Neural cell (in vitro differentiated cells): ENCODE measurements at regions not wholly inside any gene's neighbourhood (a gene's known extent, or its start where the extent isn't known, plus 50 kb on each side); places are given as distances from the start of the nearest gene placed in this dataset.

Source experiments
- H2AFZ ChIP-seq: fragments of 200-600, 300-800 bp; sonication (generic), shearing (Covaris generic); 2 replicates; pipeline ENCODE4 v1.6.0; 2014; ENCODE audit warnings: low read depth, mild to moderate bottlenecking, antibody characterized with exemption, low read length, moderate library complexity
- H3F3A ChIP-seq: fragments of 200-600 bp; shearing (Covaris generic); 2 replicates; pipeline ENCODE4 v1.6.1; 2016; ENCODE audit warnings: mild to moderate bottlenecking, moderate library complexity, mixed read lengths, antibody characterized with exemption, low read length; ENCODE audit not compliant: insufficient read depth, poor library complexity, severe bottlenecking
- H3K27ac ChIP-seq: fragments of 200-600, 300-800 bp; sonication (generic), shearing (Covaris generic); 2 replicates; pipeline ENCODE4 v1.5.1; 2014; ENCODE audit warnings: mild to moderate bottlenecking, low read length, moderate library complexity
- H3K27me3 ChIP-seq: fragments of 300-800, 200-600 bp; sonication (generic), shearing (Covaris generic); 2 replicates; pipeline ENCODE4 v1.6.0; 2014; ENCODE audit warnings: mild to moderate bottlenecking, low read depth, low read length, moderate library complexity; ENCODE audit not compliant: insufficient read depth
- H3K36me3 ChIP-seq: fragments of 300-800, 200-600 bp; sonication (generic), shearing (Covaris generic); 2 replicates; pipeline ENCODE4 v1.5.1; 2014; ENCODE audit warnings: mild to moderate bottlenecking, antibody characterized with exemption, low read length, moderate library complexity; ENCODE audit not compliant: insufficient read depth
- H3K4me2 ChIP-seq: fragments of 300-800, 200-600 bp; sonication (generic), shearing (Covaris generic); 2 replicates; pipeline ENCODE4 v1.6.0; 2014; ENCODE audit warnings: mild to moderate bottlenecking, low read length
- H3K4me3 ChIP-seq: fragments of 300-800, 200-600 bp; sonication (generic), shearing (Covaris generic); 2 replicates; pipeline ENCODE4 v1.5.1; 2014; ENCODE audit warnings: mild to moderate bottlenecking, low read length, moderate library complexity
- H3K79me2 ChIP-seq: fragments of 200-600 bp; shearing (Covaris generic); replicated peaks from 2 replicates; pipeline ENCODE4 v1.6.0; 2014; ENCODE audit warnings: mild to moderate bottlenecking, low read length, moderate library complexity; ENCODE audit not compliant: insufficient read depth
- H3K9ac ChIP-seq: fragments of 300-800, 200-600 bp; sonication (generic), shearing (Covaris generic); 2 replicates; pipeline ENCODE4 v1.6.1; 2016; ENCODE audit warnings: mild to moderate bottlenecking, low read length, mixed read lengths
- H3K9me2 ChIP-seq: fragments of 200-600 bp; shearing (Covaris generic); 2 replicates; pipeline ENCODE4 v1.6.1; 2016; ENCODE audit warnings: mild to moderate bottlenecking, low read length, mixed read lengths; ENCODE audit not compliant: insufficient read depth
- H3K9me3 ChIP-seq: fragments of 200-600, 300-800 bp; sonication (generic), shearing (Covaris generic); 2 replicates; pipeline ENCODE4 v1.6.1; 2016; ENCODE audit warnings: mild to moderate bottlenecking, mixed run types, low read length, moderate library complexity, mixed read lengths
- H4K20me1 ChIP-seq: fragments of 200-600 bp; shearing (Covaris generic); 2 replicates; pipeline ENCODE4 v1.6.1; 2016; ENCODE audit warnings: mild to moderate bottlenecking, mixed run types; ENCODE audit not compliant: insufficient read depth
- EP300 ChIP-seq: fragments of 450-650 bp; conservative IDR thresholded peaks from 2 replicates; pipeline ENCODE4 v1.6.1; 2014; ENCODE audit warnings: antibody characterized with exemption, mild to moderate bottlenecking, moderate library complexity; ENCODE audit not compliant: poor library complexity, severe bottlenecking
- EZH2 ChIP-seq: fragments of 200-600, 300-800 bp; shearing (Covaris generic), sonication (generic); IDR thresholded peaks from 2 replicates; pipeline ENCODE4 v1.6.1; 2014; ENCODE audit warnings: antibody characterized with exemption, low read length, borderline replicate concordance, mild to moderate bottlenecking; ENCODE audit not compliant: insufficient read depth, poor library complexity, severe bottlenecking
- MXI1 ChIP-seq: fragments of 450-650 bp; conservative IDR thresholded peaks from 2 replicates; pipeline ENCODE4 v1.6.1; 2014; ENCODE audit warnings: antibody characterized with exemption, mild to moderate bottlenecking; ENCODE audit not compliant: poor library complexity, severe bottlenecking
- POLR2AphosphoS5 ChIP-seq: IDR thresholded peaks from 2 replicates; pipeline ENCODE4 v1.6.1; 2012
- RAD21 ChIP-seq: fragments of 450-650 bp; conservative IDR thresholded peaks from 2 replicates; pipeline ENCODE4 v1.6.1; 2014; ENCODE audit warnings: antibody characterized with exemption, mild to moderate bottlenecking, moderate library complexity
- SMC3 ChIP-seq: fragments of 450-650 bp; conservative IDR thresholded peaks from 2 replicates; pipeline ENCODE4 v1.6.1; 2014; ENCODE audit warnings: antibody characterized with exemption, mild to moderate bottlenecking, moderate library complexity; ENCODE audit not compliant: poor library complexity
- TAF1 ChIP-seq: IDR thresholded peaks from 2 replicates; pipeline ENCODE4 v1.6.1; 2012; ENCODE audit warnings: low read depth
- TF ChIP-seq, protein P1 (sequence below): IDR thresholded peaks from 2 replicates; pipeline ENCODE4 v1.6.1; 2012; ENCODE audit warnings: borderline replicate concordance
- TF ChIP-seq, protein P2 (sequence below): fragments of 450-650 bp; IDR thresholded peaks from 2 replicates; pipeline ENCODE4 v1.5.1; 2014; ENCODE audit warnings: antibody characterized with exemption, mild to moderate bottlenecking, moderate library complexity; ENCODE audit not compliant: poor library complexity, severe bottlenecking

DNA sequence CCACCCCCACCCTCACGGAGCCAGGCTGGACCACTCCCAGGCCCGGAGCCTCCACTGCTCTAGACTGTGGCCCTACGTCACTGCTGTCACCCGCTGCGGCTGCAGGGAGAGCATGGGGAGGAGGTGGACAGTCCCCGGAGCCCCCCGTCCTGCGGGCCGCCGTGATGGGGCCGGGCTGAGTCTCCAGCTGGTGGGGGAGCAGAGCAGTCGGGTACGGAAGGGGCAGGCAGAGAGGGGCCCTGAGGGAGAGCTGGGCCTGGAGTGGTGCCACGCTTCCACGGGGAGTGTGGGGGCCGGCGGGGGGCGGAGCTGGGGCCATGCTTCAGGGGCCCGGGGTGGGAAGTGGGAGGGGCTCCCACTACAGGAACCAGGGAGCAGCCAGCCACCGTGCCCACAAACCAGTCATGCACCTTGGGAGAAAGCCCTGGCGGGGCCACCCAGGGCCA is 98.9 kb upstream of the KCNK1 start:
- H3K79me2 ChIP-seq = no peaks in the 10 kb centered on the region
- H4K20me1 ChIP-seq = no peaks in the 10 kb centered on the region

DNA sequence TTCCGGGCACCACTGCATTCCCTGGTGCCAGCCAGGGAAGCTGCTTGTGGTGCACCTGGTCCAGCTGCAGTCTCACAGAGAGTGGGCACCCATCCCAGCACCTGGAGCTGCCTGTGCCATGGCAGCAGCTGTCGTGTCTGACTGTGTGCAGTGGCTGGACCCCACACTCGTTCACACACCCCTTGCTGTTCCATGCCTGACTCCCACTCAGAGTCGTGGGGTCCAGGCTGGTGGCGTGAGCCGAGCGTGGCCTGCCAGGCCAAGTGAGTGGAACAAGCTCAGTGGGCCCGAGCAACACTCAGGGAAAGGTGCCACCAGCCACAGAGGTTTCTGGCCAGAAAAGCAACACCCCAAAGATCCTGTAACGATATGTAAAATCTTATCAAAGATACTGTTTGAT is 97.2 kb upstream of the KCNK1 start:
- Histone ChIP-seq H3K27me3 (no peaks in the 10 kb centered on the region), H3K79me2 (no peaks in the 10 kb centered on the region), H2AFZ (no peak overlapping the region), H3K9me3 (no peaks in the 10 kb centered on the region), H3K4me2 (no peak overlapping the region), H3K36me3 (no peaks in the 10 kb centered on the region), H4K20me1 (no peaks in the 10 kb centered on the region), H3F3A (no peaks in the 10 kb centered on the region), H3K4me3 (no peak overlapping the region), H3K27ac (no peak overlapping the region), H3K9me2 (no peaks in the 10 kb centered on the region), H3K9ac (no peak overlapping the region)
- TF ChIP-seq, protein P1, sequence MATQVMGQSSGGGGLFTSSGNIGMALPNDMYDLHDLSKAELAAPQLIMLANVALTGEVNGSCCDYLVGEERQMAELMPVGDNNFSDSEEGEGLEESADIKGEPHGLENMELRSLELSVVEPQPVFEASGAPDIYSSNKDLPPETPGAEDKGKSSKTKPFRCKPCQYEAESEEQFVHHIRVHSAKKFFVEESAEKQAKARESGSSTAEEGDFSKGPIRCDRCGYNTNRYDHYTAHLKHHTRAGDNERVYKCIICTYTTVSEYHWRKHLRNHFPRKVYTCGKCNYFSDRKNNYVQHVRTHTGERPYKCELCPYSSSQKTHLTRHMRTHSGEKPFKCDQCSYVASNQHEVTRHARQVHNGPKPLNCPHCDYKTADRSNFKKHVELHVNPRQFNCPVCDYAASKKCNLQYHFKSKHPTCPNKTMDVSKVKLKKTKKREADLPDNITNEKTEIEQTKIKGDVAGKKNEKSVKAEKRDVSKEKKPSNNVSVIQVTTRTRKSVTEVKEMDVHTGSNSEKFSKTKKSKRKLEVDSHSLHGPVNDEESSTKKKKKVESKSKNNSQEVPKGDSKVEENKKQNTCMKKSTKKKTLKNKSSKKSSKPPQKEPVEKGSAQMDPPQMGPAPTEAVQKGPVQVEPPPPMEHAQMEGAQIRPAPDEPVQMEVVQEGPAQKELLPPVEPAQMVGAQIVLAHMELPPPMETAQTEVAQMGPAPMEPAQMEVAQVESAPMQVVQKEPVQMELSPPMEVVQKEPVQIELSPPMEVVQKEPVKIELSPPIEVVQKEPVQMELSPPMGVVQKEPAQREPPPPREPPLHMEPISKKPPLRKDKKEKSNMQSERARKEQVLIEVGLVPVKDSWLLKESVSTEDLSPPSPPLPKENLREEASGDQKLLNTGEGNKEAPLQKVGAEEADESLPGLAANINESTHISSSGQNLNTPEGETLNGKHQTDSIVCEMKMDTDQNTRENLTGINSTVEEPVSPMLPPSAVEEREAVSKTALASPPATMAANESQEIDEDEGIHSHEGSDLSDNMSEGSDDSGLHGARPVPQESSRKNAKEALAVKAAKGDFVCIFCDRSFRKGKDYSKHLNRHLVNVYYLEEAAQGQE = no peak
- TF ChIP-seq, protein P2, sequence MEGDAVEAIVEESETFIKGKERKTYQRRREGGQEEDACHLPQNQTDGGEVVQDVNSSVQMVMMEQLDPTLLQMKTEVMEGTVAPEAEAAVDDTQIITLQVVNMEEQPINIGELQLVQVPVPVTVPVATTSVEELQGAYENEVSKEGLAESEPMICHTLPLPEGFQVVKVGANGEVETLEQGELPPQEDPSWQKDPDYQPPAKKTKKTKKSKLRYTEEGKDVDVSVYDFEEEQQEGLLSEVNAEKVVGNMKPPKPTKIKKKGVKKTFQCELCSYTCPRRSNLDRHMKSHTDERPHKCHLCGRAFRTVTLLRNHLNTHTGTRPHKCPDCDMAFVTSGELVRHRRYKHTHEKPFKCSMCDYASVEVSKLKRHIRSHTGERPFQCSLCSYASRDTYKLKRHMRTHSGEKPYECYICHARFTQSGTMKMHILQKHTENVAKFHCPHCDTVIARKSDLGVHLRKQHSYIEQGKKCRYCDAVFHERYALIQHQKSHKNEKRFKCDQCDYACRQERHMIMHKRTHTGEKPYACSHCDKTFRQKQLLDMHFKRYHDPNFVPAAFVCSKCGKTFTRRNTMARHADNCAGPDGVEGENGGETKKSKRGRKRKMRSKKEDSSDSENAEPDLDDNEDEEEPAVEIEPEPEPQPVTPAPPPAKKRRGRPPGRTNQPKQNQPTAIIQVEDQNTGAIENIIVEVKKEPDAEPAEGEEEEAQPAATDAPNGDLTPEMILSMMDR = no peak
- TF ChIP-seq EZH2 (no peak), SMC3 (no peak), EP300 (no peak), MXI1 (no peak), POLR2AphosphoS5 (no peak), TAF1 (no peak), RAD21 (no peak)

More for the DNA sequence above, 98.9 kb upstream of the KCNK1 start:
- H3F3A ChIP-seq = no peaks in the 10 kb centered on the region
- H3K27me3 ChIP-seq = no peaks in the 10 kb centered on the region
- no peak for TF ChIP-seq TAF1
- TF ChIP-seq, protein P2 = no peak
- H2AFZ ChIP-seq = no peak overlapping the region
- no peak overlapping the region for H3K4me2 ChIP-seq
- no peaks in the 10 kb centered on the region for H3K36me3 ChIP-seq
- H3K4me3 ChIP-seq = no peak overlapping the region
- no peaks in the 10 kb centered on the region for H3K9me3 ChIP-seq
- no peak overlapping the region for H3K27ac ChIP-seq
- H3K9ac ChIP-seq = no peak overlapping the region
- H3K9me2 ChIP-seq = no peaks in the 10 kb centered on the region
